Ovary (tissue), 3 donors: ENCODE measurements at regions not wholly inside any gene's neighbourhood (a gene's known extent, or its start where the extent isn't known, plus 50 kb on each side); places are given as distances from the start of the nearest gene placed in this dataset.

Experiments
- CTCF ChIP-seq, 3 donors: fragments of 450-650 bp in 2 of 3; fragments of 200-600 bp in 1 of 3; IDR thresholded peaks; one replicate each; pipeline versions ENCODE4 v1.5.1 to v1.8.0; 2016 to 2022; ENCODE audit warnings: antibody characterized with exemption in 3 of 3, mild to moderate bottlenecking in 1 of 3
- POLR2A ChIP-seq: fragments of 450-650 bp; IDR thresholded peaks from one replicate; pipeline ENCODE4 v1.6.1; 2017; ENCODE audit warnings: antibody characterized with exemption, mild to moderate bottlenecking, moderate library complexity
- donor health status: DM: no; HTN: no; CAD: no.

DNA sequence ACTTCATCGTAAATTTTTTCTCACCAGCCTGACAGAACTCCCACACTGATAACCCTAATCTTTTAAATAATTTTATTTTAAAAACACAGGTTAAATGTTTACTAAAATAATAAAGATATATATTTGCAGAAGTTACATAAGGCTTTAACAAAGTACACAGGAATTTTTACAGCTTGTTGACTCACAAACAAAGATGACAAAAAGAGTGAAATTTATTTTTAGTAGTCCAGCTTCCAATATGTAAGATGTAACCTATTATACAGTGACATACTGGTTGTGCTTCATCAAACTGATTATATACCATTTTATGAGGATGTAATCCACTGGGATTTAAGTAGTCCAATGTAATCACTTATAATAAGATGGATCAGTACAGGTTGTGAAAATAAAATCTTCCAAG, 348.9 kb upstream of the SLC39A10 start:
- TF ChIP-seq CTCF (IDR thresholded peaks at IDR 0.05) (no peak), POLR2A (no peak)
